ENCODE measurements at regions not wholly inside any gene's neighbourhood (a gene's known extent, or its start where the extent isn't known, plus 50 kb on each side); places are given as distances from the start of the nearest gene placed in this dataset.

GRCh38 chr1:68704800-68705443 lies 208.0 kb upstream of the DEPDC1 start:
- no peak for TF ChIP-seq CTCF (conservative IDR thresholded peaks at IDR 0.05; ENCODE audit: low read depth, low read length)
- H3K4me3 ChIP-seq (ENCODE audit: low read depth, low read length): no peak overlapping the region
- no peak for DNase-seq (ENCODE audit: low read depth)

- no peak for DNase-seq (ENCODE audit: low read depth)
- H3K4me3 ChIP-seq (ENCODE audit: low read depth, low read length): no peak overlapping the region
- TF ChIP-seq CTCF (conservative IDR thresholded peaks at IDR 0.05; ENCODE audit: low read depth, low read length): no peak
These were observed 208.6 kb upstream of the DEPDC1 start for GRCh38 chr1:68705466-68705865.

DNA sequence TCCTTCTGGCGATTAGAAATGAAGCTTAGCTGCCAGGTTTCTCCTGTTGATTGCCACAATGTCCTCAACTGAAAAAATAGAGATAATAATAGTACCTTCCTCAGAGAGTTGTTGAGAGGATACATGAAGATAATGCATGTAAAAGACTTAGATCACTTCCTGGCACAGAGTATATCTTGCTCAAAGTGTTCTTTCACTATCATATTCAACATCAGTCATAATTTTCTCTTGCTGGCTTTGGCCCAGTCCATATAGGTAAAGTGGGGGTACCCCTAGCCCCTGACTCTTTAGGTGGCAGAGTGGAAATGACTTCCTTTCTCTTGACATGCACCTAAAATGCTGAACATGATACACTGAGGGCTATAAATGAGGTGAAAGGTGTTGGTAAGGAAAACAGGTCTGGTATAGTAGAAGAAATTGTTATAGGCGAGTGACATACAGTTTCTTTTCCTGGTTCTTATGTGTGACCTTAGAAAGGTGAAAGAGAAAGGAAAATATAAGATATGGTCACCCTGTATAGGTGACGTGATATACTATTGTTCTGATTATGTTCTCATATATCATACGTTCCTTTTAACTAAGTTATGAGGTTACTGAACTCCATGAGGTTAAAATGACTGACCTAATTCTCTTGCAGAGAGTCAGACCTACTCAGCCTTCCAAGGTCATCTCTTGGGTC lies 209.9 kb upstream of the DEPDC1 start:
- no peak for TF ChIP-seq CTCF (conservative IDR thresholded peaks at IDR 0.05; ENCODE audit: low read depth, low read length)
- no peak for DNase-seq (ENCODE audit: low read depth)
- H3K4me3 ChIP-seq (ENCODE audit: low read depth, low read length): no peak overlapping the region

- no peak for DNase-seq (ENCODE audit: low read depth)
- no peak overlapping the region for H3K4me3 ChIP-seq (ENCODE audit: low read depth, low read length)
- TF ChIP-seq CTCF (conservative IDR thresholded peaks at IDR 0.05; ENCODE audit: low read depth, low read length): no peak
These were observed 220.4 kb upstream of the DEPDC1 start for GRCh38 chr1:68717330-68717729.

GRCh38 chr1:68720476-68720875 lies 223.6 kb upstream of the DEPDC1 start:
- H3K4me3 ChIP-seq (ENCODE audit: low read depth, low read length): no peak overlapping the region
- TF ChIP-seq CTCF (conservative IDR thresholded peaks at IDR 0.05; ENCODE audit: low read depth, low read length): no peak
- no peak for DNase-seq (ENCODE audit: low read depth)

GRCh38 chr1:68723791-68724190 lies 226.9 kb upstream of the DEPDC1 start:
- TF ChIP-seq CTCF (conservative IDR thresholded peaks at IDR 0.05; ENCODE audit: low read depth, low read length): no peak
- DNase-seq (ENCODE audit: low read depth): no peak
- H3K4me3 ChIP-seq (ENCODE audit: low read depth, low read length): no peak overlapping the region
